ENCODE measurements at regions not wholly inside any gene's neighbourhood (a gene's known extent, or its start where the extent isn't known, plus 50 kb on each side); places are given as distances from the start of the nearest gene placed in this dataset.

- TF ChIP-seq CTCF (IDR thresholded peaks at IDR 0.05): no peak
- no peak for TF ChIP-seq POLR2A (IDR thresholded peaks at IDR 0.05)
- TF ChIP-seq POLR2AphosphoS5 (IDR thresholded peaks at IDR 0.05): no peak
Observed at GRCh38 chr6:71134929-71135642, 153.5 kb upstream of the OGFRL1 start.

Measured in breast epithelium (tissue), 3 donors.